ENCODE measurements at regions not wholly inside any gene's neighbourhood (a gene's known extent, or its start where the extent isn't known, plus 50 kb on each side); places are given as distances from the start of the nearest gene placed in this dataset.
A peak's percentile ranks its signal among the peaks of the same experiment; 100 is the strongest.

DNA sequence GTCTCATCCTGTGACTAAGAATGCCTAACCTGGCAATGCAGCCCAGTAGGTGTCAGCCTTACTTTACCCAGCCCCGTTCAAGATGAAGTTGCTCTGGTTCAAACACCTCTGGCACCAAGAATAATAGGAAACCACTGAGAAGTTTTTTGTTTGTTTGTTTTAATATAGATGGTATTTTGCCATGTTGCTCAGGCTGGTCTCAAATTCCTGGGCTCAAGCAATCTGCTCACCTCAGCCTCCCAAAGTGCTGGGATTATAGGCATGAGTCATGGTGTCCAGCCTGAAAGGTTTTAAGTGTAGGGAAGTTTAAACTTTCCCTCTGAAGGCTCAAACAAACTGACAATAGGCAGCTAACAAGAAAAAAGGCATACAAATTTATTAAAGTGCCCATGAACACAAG is 51.2 kb upstream of the ABCC4 start:
- no peak for DNase-seq (ENCODE audit: low spot score)

DNA sequence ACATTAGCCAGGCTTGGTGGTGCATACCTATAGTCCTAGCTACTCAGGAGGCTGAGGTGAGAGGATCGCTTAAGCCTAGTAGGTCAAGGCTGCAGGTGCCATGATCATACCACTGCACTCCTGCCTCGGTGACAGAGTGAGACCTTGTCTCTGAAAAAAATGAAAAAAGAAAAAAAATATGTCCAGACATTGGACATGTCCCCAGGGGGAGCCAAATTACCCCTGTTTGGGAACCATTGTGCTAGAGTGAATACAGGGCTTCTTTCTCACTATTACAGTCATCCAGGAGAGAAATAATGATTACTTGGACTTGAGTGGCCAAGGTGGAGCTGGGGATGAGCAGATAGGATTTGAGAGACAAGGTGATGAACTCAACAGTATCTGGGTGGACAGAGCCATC is 52.9 kb upstream of the ABCC4 start:
- DNase-seq (ENCODE audit: low spot score), result no peak

GRCh38 chr13:95354680-95355487 is 53.6 kb upstream of the ABCC4 start:
- DNase-seq (ENCODE audit: low spot score), result no peak

GRCh38 chr13:95355494-95355893 is 54.2 kb upstream of the ABCC4 start:
- DNase-seq (ENCODE audit: low spot score), result no peak

DNA sequence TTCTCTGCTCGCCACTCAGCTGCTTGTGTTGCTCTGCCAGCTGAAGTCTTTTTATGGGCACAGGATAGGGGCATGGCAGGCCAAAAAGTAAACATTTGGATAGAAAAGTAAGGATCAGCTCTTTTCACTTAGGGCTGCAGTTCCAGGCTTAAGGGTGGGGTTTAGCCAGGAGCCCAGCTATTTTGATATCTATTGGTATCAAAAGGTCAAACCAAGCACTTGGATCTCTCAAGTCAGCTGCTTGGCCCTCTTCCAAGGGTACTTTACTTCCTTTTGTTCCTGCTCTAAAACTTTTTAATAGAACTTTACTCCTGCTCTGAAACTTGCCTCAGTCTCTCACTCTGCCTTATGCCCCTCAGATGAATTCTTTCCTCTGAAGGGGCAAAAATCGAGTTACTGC is 55.7 kb upstream of the ABCC4 start:
- no peak for DNase-seq (ENCODE audit: low spot score)

DNA sequence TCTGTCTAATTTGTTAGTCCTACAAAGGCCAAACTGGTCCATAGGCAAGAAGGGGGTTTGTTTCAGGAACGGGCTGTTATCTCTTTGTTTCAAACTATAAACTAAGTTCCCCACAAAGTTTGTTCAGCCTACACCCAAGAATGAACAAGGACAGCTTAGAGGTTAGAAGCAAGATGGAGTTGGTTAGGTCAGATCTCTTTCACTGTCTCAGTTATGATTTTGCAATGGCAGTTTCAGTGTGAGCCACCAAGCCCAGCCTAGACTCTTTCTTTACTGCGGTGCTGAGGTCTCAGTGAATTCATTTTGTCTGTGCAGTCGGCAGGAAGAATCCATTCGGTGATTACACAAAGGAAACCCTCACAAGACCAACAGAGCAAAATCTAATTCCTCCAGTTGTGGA is 56.6 kb upstream of the ABCC4 start:
- no peak for DNase-seq (ENCODE audit: low spot score)

DNA sequence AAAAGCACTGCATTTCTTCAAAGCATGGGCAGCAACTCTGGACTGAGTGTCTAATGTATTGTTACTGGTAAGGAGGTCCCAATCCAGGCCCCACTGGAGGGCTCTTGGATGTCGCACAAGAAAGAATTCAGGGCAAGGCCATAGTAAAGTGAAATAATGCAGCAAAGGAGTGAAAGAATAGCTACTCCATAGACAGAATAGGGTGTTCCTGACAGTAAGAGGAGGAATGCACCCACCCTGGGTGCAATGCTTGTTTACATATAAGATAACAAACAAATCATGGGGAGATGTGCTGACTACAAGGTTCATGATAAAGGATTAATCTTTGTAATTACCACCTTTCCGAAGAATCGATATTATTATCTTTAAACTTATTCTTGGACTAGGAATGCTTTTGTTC is 58.8 kb upstream of the ABCC4 start:
- no peak for DNase-seq (ENCODE audit: low spot score)

GRCh38 chr13:95360464-95361097 is 59.3 kb upstream of the ABCC4 start:
- DNase-seq (ENCODE audit: low spot score), result no peak

DNA sequence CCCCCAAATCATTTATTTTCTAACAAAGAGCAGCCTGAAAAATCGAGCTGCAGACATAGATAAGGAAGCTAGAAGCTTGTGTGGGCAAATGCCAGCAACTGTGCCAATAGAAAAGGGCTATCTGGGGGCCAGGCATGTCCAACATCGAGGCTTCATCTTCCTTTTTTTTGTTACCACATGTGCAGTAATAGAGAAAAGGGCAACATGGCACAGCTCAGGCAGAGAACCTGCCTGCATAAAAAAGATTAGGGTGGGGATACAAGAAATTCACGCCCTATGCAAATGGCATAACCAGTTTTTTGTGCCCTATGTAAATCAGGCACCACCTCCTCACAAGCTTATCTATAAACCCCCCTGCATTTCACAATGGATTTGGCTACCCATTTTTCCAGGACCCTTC is 60.4 kb upstream of the ABCC4 start:
- DNase-seq (ENCODE audit: low spot score), result no peak

- DNase-seq (ENCODE audit: low spot score), result no peak
These were observed 61.4 kb upstream of the ABCC4 start for GRCh38 chr13:95362666-95363065.

DNA sequence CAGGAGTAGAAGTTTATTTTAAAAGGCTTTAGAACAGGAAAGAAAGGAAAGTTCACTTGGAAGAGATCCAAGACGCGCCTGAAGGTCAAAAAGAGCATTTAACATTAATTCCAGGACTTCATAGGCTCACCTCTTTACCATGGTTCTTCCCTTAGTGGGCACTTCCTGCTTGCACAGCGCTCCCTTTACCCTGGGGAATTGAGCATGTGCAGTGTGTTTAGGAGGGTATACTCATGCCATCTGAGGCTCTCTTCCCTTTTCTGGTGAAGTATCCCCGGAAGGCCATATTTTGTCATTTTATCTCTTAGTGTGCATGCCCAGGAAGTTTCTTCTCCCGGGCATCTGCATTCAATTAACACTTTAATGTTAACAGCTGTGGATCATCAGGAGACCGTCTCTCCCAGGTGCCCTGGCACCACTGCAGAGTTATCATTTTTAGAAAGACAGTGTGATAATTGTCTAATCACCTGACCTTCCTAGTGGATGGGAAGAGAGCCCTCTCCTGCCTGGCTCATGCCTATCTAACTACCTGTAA is 66.1 kb upstream of the ABCC4 start:
- no peak for DNase-seq (ENCODE audit: low spot score)

DNA sequence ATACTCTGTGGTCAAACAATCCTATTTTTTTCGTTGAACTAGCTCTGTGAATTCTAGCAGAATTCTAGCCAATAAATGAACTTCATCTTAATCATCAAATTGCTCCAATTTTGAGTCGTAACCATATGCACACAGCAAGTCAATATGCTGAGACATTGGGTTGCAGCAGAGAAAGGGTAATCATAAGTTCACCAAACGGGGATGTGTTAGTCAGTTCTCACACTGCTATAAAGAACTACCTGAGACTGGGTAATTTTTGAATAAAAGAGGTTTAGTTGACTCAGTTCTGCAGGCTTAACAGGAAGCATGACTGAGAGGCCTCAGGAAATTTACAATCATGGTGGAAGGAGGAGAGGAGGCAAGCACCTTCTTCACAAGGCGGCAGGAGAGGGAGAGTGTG is 67.7 kb upstream of the ABCC4 start:
- DNase-seq (ENCODE audit: low spot score), result no peak

DNA sequence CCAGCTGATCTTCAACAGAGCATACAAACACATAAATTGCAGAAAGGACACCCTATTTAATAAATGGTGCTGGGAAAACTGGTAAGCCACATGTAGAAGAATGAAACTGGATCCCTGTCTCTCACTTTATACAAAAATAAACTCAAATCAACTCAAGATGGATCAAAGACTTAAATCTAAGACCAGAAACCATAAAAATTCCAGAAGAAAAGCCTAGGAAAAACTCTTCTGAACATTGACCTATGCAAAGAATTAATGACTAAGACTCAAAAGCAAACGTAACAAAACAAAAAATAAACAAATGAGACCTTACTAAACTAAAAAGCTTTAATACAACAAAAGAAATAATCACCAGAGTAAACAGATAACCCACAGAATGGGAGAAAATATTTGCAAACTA is 74.5 kb upstream of the ABCC4 start:
- DNase-seq (ENCODE audit: low spot score), result no peak

DNA sequence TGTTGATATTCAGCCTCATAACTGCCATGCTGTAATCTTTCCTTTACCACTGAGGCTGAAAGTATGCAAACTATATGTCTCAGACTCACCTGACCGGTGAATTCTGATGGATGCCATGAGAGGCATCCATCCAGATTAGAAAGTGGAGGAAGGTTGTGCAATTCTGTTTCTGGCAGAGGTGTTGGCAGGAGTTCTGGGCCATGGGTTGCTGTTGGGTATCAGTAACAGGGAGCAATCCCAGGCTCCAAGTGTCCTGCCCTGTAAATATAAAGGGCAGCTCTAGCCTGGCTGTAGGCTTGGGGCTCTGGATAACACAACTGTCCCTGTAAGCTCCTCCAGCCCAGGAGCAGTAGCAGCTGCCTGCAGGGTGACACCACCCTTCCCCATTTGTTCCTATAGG is 77.4 kb upstream of the ABCC4 start:
- no peak for DNase-seq (ENCODE audit: low spot score)

DNA sequence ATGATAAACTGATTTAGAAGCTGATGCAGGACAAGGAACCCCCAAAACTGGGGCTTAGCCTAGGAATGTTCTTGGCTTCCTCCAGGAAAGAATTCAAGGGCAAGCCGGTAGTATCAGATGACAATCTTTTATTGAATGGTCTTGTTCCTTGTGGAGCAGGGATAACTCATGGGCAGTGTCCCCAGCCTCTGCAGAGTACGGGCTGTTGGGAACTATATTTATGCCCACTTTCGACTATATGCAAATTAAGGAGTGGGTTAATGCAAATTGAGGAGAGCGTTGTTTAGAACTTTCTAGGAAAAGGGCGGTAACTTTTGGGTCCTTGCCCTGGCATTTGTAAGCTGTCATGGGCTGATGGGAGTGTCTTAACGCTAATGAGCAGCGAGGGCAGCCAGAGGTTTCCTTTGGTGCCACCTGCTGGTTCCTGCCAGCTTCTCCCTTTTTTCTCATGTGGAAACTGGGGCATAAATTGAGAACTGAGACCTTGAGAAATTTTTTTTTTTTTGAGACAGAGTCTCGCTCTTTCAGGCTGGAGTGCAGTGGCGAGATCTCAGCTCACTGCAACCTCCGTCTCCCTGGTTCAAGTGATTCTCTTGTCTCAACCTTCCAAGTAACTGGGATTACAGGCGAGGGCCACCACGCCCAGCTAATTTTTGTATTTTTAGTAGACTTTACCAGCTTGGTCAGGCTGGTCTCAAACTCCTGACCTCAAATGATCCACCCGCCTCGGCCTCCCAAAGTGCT is 79.4 kb upstream of the ABCC4 start:
- peak; percentile 72 for DNase-seq (ENCODE audit: low spot score)

- DNase-seq (ENCODE audit: low spot score), result no peak
These were observed 79.9 kb upstream of the ABCC4 start for GRCh38 chr13:95381212-95381527.

DNA sequence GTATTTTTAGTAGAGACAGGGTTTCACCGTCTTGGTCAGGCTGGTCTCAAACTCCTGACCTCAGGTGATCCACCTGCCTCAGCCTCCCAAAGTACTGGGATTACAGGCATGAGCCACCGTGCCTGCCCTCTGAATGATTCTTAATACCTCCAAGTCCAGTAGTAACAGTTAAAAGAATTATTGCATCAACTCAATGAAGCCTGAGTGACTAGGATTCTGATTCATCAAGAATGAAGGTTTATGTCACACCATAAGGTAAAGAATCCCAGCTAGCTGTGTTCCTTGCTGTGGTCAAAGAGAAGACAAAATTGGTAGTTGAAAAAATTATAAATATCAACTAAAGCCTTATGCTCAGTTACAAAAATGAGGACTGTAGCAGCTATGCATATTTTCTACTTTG is 81.2 kb upstream of the ABCC4 start:
- DNase-seq (ENCODE audit: low spot score), result no peak

- DNase-seq (ENCODE audit: low spot score), result no peak
These were observed 81.7 kb upstream of the ABCC4 start for GRCh38 chr13:95382916-95383315.

DNA sequence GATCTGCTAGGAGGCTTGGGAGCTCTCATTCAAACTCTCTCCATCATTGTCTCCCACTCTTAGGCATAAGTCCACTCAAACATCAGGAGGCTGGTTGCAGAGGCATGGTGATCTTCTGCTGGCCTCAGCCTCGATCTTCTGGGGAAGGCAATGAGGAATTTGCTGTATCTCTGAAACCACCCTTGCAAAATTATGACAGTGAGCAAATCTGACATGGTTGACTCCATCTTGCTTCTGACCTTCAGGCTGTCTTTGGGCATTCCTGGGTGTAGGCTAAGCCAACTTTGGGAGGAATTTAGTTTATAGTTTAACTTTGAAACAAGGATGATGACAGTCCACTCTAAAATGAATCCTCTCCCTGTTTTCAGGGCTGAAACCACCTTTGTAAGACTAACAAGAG is 84.1 kb upstream of the ABCC4 start:
- no peak for DNase-seq (ENCODE audit: low spot score)

GRCh38 chr13:95385798-95386197 is 84.5 kb upstream of the ABCC4 start:
- no peak for DNase-seq (ENCODE audit: low spot score)

DNA sequence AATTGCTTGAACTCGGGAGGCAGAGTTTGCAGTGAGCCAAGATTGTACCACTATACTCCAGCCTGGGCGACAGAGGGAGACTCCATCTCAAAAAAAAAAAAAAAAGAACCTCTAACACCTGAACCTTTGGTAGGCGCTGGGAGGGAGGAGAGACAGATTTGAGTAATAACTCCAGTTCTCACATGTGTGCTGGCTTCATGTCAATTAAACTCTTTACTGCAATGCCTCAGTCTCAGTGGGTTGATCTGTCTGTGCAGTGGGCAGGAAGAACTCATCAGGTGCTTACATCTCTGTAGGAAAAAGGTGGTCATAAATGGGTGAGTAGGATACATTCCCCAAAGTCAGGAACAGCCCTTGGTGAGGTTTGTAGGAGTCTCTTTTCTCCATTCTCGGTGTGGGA is 85.1 kb upstream of the ABCC4 start:
- no peak for DNase-seq (ENCODE audit: low spot score)

- DNase-seq (ENCODE audit: low spot score), result no peak
These were observed 86.5 kb upstream of the ABCC4 start for GRCh38 chr13:95387733-95388207.

Data from cerebellar cortex (tissue), 1 donor.